GM19455 (cell line): ENCODE measurements at regions not wholly inside any gene's neighbourhood (a gene's known extent, or its start where the extent isn't known, plus 50 kb on each side); places are given as distances from the start of the nearest gene placed in this dataset.

Experiments used
- ATAC-seq: cut with Tn5 transposase; IDR thresholded peaks from one replicate; pipeline ENCODE4 v1.9.1; 2021; ENCODE audit not compliant: unreplicated experiment

GRCh38 chr13:107586216-107586615 lies 629.1 kb downstream of the LIG4 start:
- no peak for ATAC-seq

- ATAC-seq: no peak
Measured at GRCh38 chr13:107585469-107586180, 629.7 kb downstream of the LIG4 start.

- ATAC-seq: no peak
Measured at GRCh38 chr13:107582171-107582570, 633.2 kb downstream of the LIG4 start.

GRCh38 chr13:107580741-107581412 lies 634.5 kb downstream of the LIG4 start:
- no peak for ATAC-seq

GRCh38 chr13:107576430-107576829 lies 638.9 kb downstream of the LIG4 start:
- no peak for ATAC-seq

- ATAC-seq: no peak
Measured at GRCh38 chr13:107574517-107575210, 640.7 kb downstream of the LIG4 start.

- no peak for ATAC-seq
Measured at GRCh38 chr13:107573184-107573583, 642.2 kb downstream of the LIG4 start.

GRCh38 chr13:107572156-107572555 lies 643.2 kb downstream of the LIG4 start:
- ATAC-seq: no peak

GRCh38 chr13:107568181-107568580 lies 647.2 kb downstream of the LIG4 start:
- no peak for ATAC-seq

GRCh38 chr13:107563099-107563925 lies 652.0 kb downstream of the LIG4 start:
- no peak for ATAC-seq

- no peak for ATAC-seq
Measured at GRCh38 chr13:107562203-107562602, 653.1 kb downstream of the LIG4 start.

GRCh38 chr13:107554460-107554859 lies 660.9 kb downstream of the LIG4 start:
- no peak for ATAC-seq

GRCh38 chr13:107553838-107554237 lies 661.5 kb downstream of the LIG4 start:
- ATAC-seq: no peak

GRCh38 chr13:107551521-107551920 lies 663.8 kb downstream of the LIG4 start:
- no peak for ATAC-seq

- no peak for ATAC-seq
Measured at GRCh38 chr13:107548338-107548737, 667.0 kb downstream of the LIG4 start.

GRCh38 chr13:107545946-107546502 lies 669.3 kb downstream of the LIG4 start:
- no peak for ATAC-seq

GRCh38 chr13:107534548-107534947 lies 680.8 kb downstream of the LIG4 start:
- ATAC-seq: no peak

GRCh38 chr13:107531816-107532215 lies 683.5 kb downstream of the LIG4 start:
- ATAC-seq: no peak

GRCh38 chr13:107531180-107531579 lies 684.2 kb downstream of the LIG4 start:
- ATAC-seq: no peak

GRCh38 chr13:107529035-107529434 lies 686.3 kb downstream of the LIG4 start:
- no peak for ATAC-seq

GRCh38 chr13:107518780-107519179 lies 696.6 kb downstream of the LIG4 start:
- no peak for ATAC-seq
